ENCODE measurements at regions not wholly inside any gene's neighbourhood (a gene's known extent, or its start where the extent isn't known, plus 50 kb on each side); places are given as distances from the start of the nearest gene placed in this dataset.

GRCh38 chr3:72442759-72443158 is 405.5 kb downstream of the SHQ1 start:
- no peaks in the 10 kb centered on the region for H3K27me3 ChIP-seq (ENCODE audit: low read depth)
- no peak overlapping the region for H3K4me3 ChIP-seq
- TF ChIP-seq CTCF (IDR thresholded peaks at IDR 0.05; ENCODE audit: borderline replicate concordance) = no peak
- no peak overlapping the region for H3K27ac ChIP-seq (replicated peaks)
- peaks cover 80% of the 10 kb centered on the region for H3K4me1 ChIP-seq
- intact Hi-C loops (cut with micrococcal nuclease) = no loop called here
- no peaks in the 10 kb centered on the region for H3K9me3 ChIP-seq (replicated peaks)
- no peaks in the 10 kb centered on the region for H3K36me3 ChIP-seq
- DNase-seq = no peak

- Histone ChIP-seq H3K27ac (replicated peaks) (no peak overlapping the region), H3K4me3 (no peak overlapping the region), H3K4me1 (peaks cover 77% of the 10 kb centered on the region), H3K9me3 (replicated peaks) (no peaks in the 10 kb centered on the region), H3K36me3 (no peaks in the 10 kb centered on the region), H3K27me3 (ENCODE audit: low read depth) (no peaks in the 10 kb centered on the region)
- DNase-seq = no peak
- TF ChIP-seq CTCF (IDR thresholded peaks at IDR 0.05; ENCODE audit: borderline replicate concordance) = no peak
- intact Hi-C loops (cut with micrococcal nuclease) = no loop called here
These were observed 406.8 kb downstream of the SHQ1 start for GRCh38 chr3:72441284-72441994.

- Histone ChIP-seq H3K4me3 (no peak overlapping the region), H3K36me3 (no peaks in the 10 kb centered on the region), H3K27ac (replicated peaks) (no peak overlapping the region), H3K9me3 (replicated peaks) (no peaks in the 10 kb centered on the region), H3K27me3 (ENCODE audit: low read depth) (no peaks in the 10 kb centered on the region), H3K4me1 (peaks cover 67% of the 10 kb centered on the region)
- no peak for TF ChIP-seq CTCF (IDR thresholded peaks at IDR 0.05; ENCODE audit: borderline replicate concordance)
- intact Hi-C loops (cut with micrococcal nuclease) = no loop called here
- no peak for DNase-seq
These were observed 407.8 kb downstream of the SHQ1 start for GRCh38 chr3:72440491-72440890.

GRCh38 chr3:72439321-72440183 is 408.7 kb downstream of the SHQ1 start:
- Histone ChIP-seq H3K27me3 (ENCODE audit: low read depth) (no peaks in the 10 kb centered on the region), H3K4me3 (no peak overlapping the region), H3K27ac (replicated peaks) (no peak overlapping the region), H3K36me3 (no peaks in the 10 kb centered on the region), H3K9me3 (replicated peaks) (no peaks in the 10 kb centered on the region), H3K4me1 (peaks cover 58% of the 10 kb centered on the region)
- DNase-seq = no peak
- TF ChIP-seq CTCF (IDR thresholded peaks at IDR 0.05; ENCODE audit: borderline replicate concordance) = no peak
- intact Hi-C loops (cut with micrococcal nuclease) = no loop called here

GRCh38 chr3:72437661-72438406 is 410.4 kb downstream of the SHQ1 start:
- Histone ChIP-seq H3K4me1 (peaks cover 45% of the 10 kb centered on the region), H3K9me3 (replicated peaks) (no peaks in the 10 kb centered on the region), H3K27ac (replicated peaks) (no peak overlapping the region), H3K27me3 (ENCODE audit: low read depth) (no peaks in the 10 kb centered on the region), H3K36me3 (no peaks in the 10 kb centered on the region), H3K4me3 (no peak overlapping the region)
- intact Hi-C loops (cut with micrococcal nuclease) = no loop called here
- DNase-seq = no peak
- TF ChIP-seq CTCF (IDR thresholded peaks at IDR 0.05; ENCODE audit: borderline replicate concordance) = no peak
